AG04449 (cell line): ENCODE measurements at regions not wholly inside any gene's neighbourhood (a gene's known extent, or its start where the extent isn't known, plus 50 kb on each side); places are given as distances from the start of the nearest gene placed in this dataset.

ENCODE experiments used
- CTCF ChIA-PET: fragments of 350-600 bp; formaldehyde crosslinking; extraction: SDS; loops from one replicate; lab custom pipeline; 2021; ENCODE audit warnings: antibody characterized with exemption; lab: Yijun Ruan, JAX
- POLR2A ChIA-PET: fragments of 400-600, 350-600 bp; formaldehyde crosslinking; extraction: SDS; loops from one replicate; lab custom pipeline; 2020; ENCODE audit warnings: antibody characterized with exemption, inconsistent platforms; lab: Yijun Ruan, JAX
- DNase-seq: peaks from one replicate; pipeline ENCODE4 v3.0.0-alpha.2; 2010; ENCODE audit warnings: low read depth, low spot score
- H3K4me3 ChIP-seq: 2 replicates; pipeline ENCODE4 v1.5.1; 2011; ENCODE audit warnings: low read depth, mild to moderate bottlenecking, control low read depth, low read length
- TF ChIP-seq, protein P1 (sequence below): IDR thresholded peaks from one replicate; pipeline ENCODE4 v1.5.1; 2011; ENCODE audit warnings: mild to moderate bottlenecking, moderate library complexity, low read length, control low read depth, inconsistent platforms; ENCODE audit not compliant: insufficient read depth; ENCODE audit errors: missing control alignments

DNA sequence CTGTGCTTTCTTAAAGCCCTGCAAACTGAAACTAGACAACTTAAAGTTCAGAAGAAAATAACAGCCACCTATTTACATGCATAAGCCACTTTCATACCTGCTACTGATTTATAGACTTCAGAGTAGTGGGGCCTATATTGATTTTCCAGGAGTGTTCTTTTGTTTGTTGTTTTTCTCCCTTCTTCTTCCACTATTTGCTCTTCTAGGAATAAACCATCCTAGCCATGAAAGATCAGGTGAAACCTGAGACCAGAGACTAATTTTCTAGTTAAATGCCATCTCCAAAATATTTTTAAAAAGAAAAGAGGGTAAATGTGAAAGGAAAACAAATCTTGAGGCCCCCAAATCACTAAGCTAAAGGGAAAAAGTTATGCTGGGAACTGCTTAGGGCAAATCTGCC, 72.4 kb upstream of the C1GALT1 start:
- H3K4me3 ChIP-seq = no peak overlapping the region
- ChIA-PET POLR2A (no interaction called here), CTCF (interaction anchor here (1.3 kb wide), 1 partner anchor 432 kb away, joined by 4 read pairs; no protein-coding TSS in a partner anchor)
- DNase-seq = no peak
- TF ChIP-seq, protein P1, sequence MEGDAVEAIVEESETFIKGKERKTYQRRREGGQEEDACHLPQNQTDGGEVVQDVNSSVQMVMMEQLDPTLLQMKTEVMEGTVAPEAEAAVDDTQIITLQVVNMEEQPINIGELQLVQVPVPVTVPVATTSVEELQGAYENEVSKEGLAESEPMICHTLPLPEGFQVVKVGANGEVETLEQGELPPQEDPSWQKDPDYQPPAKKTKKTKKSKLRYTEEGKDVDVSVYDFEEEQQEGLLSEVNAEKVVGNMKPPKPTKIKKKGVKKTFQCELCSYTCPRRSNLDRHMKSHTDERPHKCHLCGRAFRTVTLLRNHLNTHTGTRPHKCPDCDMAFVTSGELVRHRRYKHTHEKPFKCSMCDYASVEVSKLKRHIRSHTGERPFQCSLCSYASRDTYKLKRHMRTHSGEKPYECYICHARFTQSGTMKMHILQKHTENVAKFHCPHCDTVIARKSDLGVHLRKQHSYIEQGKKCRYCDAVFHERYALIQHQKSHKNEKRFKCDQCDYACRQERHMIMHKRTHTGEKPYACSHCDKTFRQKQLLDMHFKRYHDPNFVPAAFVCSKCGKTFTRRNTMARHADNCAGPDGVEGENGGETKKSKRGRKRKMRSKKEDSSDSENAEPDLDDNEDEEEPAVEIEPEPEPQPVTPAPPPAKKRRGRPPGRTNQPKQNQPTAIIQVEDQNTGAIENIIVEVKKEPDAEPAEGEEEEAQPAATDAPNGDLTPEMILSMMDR = no peak

DNA sequence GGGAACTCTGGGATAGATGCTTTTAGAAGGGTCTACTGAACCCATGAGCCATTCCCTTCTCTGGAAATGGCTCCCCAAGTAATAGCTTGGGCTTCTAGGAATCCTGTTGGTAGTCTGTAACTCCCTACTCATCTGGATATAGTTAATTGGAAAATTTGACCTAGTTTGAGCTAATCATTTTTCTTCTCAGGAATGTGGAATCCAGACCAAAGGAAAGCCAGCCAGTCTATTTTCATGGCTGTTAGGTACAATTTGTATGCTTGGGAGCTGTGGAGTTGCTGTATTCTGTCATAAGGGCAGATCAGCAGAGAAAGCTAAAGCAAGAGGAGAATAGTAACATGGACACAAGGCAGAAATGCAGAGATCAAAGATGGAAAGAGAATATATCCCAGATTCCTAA, 71.6 kb upstream of the C1GALT1 start:
- ChIA-PET CTCF (interaction anchor here (1.3 kb wide), 2 partner anchors 14 to 431 kb away, joined by 3 to 4 read pairs; no protein-coding TSS in a partner anchor), POLR2A (no interaction called here)
- TF ChIP-seq, protein P1 = no peak
- DNase-seq = no peak
- no peak overlapping the region for H3K4me3 ChIP-seq

DNA sequence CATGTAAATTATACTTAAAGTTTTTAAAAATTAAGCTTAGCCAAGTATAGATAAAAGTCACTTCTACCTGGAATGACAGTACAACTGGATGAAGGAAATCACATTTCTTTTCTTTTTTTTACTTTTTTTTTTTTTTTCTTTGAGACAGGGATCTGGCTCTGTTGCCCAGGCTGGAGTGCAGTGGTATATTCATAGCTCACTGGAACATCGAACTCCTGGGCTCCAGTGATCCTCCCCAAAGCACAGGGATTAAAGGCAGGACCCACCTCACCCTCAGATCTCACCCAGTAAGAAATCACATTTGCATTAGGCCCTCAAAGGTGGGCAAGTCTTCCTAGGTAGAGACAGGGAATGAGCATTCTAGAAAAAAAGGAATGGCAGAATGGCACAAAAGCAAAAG, 69.5 kb upstream of the C1GALT1 start:
- DNase-seq = no peak
- TF ChIP-seq, protein P1 = no peak
- ChIA-PET POLR2A (no interaction called here), CTCF (interaction anchor here (1.3 to 3.4 kb wide), 2 partner anchors 8 to 430 kb away, joined by 3 to 33 read pairs; no protein-coding TSS in a partner anchor)
- no peak overlapping the region for H3K4me3 ChIP-seq

DNA sequence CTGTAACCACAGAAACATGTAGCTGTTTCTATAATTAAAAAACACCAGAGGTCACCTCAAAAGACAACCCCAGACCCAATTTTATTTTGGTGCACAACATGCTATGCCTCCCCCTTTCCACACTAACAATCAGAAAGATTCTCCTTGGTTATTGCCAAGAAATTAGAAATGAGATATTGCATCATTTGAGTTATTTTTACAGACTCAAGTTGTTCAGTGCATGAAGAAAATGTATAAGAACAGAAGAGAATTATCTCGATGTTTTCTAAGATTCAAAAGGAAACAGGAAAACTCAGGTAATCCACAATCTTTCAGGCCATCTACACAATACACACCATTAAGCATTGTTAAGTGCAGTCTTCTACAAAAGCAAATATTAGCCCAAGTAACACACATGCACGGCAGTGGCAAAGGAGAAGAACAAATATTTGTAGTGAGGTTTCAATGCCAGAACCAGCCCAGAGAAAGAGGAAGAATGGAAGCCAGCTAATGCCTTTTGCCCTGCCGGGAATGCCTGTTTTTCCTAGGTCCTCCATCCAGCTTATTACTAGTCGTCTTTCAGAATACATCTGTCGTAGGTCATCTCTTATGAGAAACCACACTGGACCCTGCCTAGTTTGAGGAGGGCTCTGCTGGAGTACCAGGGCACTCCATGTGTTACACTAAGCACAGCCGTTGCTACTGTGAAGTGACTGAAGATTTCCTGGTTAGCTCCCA, 67.6 kb upstream of the C1GALT1 start:
- ChIA-PET CTCF (interaction anchor here (0.9 to 3.4 kb wide), 4 partner anchors 10 to 69 kb away, joined by 3 to 33 read pairs (median 3); no protein-coding TSS in a partner anchor), POLR2A (no interaction called here)
- TF ChIP-seq, protein P1 = no peak
- no peak for DNase-seq
- no peak overlapping the region for H3K4me3 ChIP-seq

DNA sequence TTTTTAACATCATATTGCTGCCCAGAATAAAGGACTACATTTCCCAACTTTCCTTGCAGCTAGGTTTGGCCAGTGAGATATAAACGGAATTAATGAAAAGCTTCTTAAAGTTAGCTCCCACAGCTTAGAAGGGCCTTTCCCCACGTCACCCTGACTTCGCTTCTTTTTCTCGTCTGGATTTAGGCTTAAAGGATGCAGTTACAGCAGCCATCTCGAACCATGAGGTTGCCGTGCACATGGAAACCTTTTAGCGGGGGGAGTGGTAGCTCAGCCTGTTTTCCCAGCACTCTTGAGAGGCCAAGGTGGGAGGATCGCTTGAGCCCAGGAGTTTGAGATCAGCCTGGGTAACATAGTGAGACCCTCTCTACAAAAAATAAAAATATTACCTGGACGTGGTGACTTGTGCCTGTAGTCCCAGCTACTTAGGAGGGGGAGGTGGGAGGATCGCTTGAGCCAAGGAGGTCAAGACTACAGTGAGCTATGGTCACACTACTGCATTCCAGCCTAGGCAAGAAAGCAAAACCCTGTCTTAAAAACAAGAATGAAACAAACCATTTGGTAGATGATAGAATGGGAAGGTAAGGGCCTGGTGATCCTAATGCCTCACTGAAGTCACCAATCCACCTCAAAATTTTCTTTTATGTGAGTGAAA, 64.3 kb upstream of the C1GALT1 start:
- H3K4me3 ChIP-seq = no peak overlapping the region
- TF ChIP-seq, protein P1 = no peak
- ChIA-PET CTCF (interaction anchor here (0.6 to 2.9 kb wide), 4 partner anchors 13 to 423 kb away, joined by 3 to 7 read pairs (median 6); no protein-coding TSS in a partner anchor), POLR2A (no interaction called here)
- no peak for DNase-seq

DNA sequence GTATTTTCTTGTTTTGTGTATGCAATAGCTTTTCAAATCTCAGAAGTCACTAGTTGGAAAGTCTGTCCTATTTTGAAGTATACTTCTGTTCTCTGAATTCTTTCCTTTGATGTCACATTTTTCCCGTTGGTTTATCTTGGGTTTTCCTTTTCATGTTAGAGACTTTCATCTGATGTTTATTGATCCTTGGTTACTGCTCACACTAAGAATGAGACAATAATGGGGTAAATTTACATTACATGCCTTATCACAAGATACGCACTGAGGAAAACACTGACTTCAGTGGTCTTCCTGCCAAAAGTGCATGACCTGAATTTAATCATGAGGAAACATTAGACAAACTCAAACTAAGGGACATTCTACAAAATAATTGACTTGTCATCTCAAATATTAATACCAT, 63.5 kb upstream of the C1GALT1 start:
- no peak for DNase-seq
- TF ChIP-seq, protein P1 = no peak
- ChIA-PET CTCF (interaction anchor here (1.9 to 2.9 kb wide), 2 partner anchors 16 to 422 kb away, joined by 4 to 7 read pairs; no protein-coding TSS in a partner anchor), POLR2A (no interaction called here)
- no peak overlapping the region for H3K4me3 ChIP-seq
